A673 (cell line): ENCODE measurements at regions not wholly inside any gene's neighbourhood (a gene's known extent, or its start where the extent isn't known, plus 50 kb on each side); places are given as distances from the start of the nearest gene placed in this dataset.

Experiments
- BruUV-seq: library from RNA; stranded (reverse); fragments of 400-500 nt; replicated peaks from 2 replicates; lab custom pipeline; 2021; lab: Mats Ljungman, UMichigan
- CTCF ChIA-PET: fragments of 300-600 bp; sonication (Branson Sonifier 250); formaldehyde crosslinking; loops from one replicate; lab custom pipeline; 2022; ENCODE audit warnings: antibody characterized with exemption; lab: Charles Lee
- POLR2A ChIA-PET: fragments of 300-600 bp; sonication (Branson Sonifier 250); formaldehyde crosslinking; loops from one replicate; lab custom pipeline; 2022; ENCODE audit warnings: antibody characterized with exemption; ENCODE audit not compliant: low non-redundant PET; lab: Charles Lee
- DNase-seq: peaks from one replicate; pipeline ENCODE4 v3.0.0-alpha.2; 2015; ENCODE audit warnings: low spot score
- H3K27ac ChIP-seq: fragments of 200-600 bp; sonication (generic); 2 replicates; pipeline ENCODE4 v1.5.1; 2016; ENCODE audit warnings: mixed run types, low read depth, mild to moderate bottlenecking, mixed read lengths, antibody characterized with exemption, low read length; ENCODE audit not compliant: poor library complexity, severe bottlenecking
- H3K27me3 ChIP-seq: fragments of 200-600 bp; sonication (generic); replicated peaks from 2 replicates; pipeline ENCODE4 v1.6.1; 2017; ENCODE audit warnings: mixed run types, low read depth, mild to moderate bottlenecking, mixed read lengths, antibody characterized with exemption, low read length; ENCODE audit not compliant: insufficient read depth, poor library complexity
- H3K36me3 ChIP-seq: fragments of 200-600 bp; sonication (generic); 2 replicates; pipeline ENCODE4 v1.6.1; 2016; ENCODE audit warnings: mixed run types, mild to moderate bottlenecking, mixed read lengths, antibody characterized with exemption, low read length; ENCODE audit not compliant: insufficient read depth, poor library complexity, severe bottlenecking
- H3K4me1 ChIP-seq: fragments of 200-600 bp; sonication (generic); 2 replicates; pipeline ENCODE4 v1.6.1; 2017; ENCODE audit warnings: mixed run types, mild to moderate bottlenecking, mixed read lengths, antibody characterized with exemption, low read length; ENCODE audit not compliant: insufficient read depth, poor library complexity, severe bottlenecking
- H3K4me3 ChIP-seq: fragments of 200-600 bp; sonication (generic); 2 replicates; pipeline ENCODE4 v1.5.1; 2016; ENCODE audit warnings: low read depth, mixed run types, mild to moderate bottlenecking, mixed read lengths, low read length; ENCODE audit not compliant: poor library complexity, severe bottlenecking
- H3K9me3 ChIP-seq: fragments of 200-600 bp; sonication (generic); 2 replicates; pipeline ENCODE4 v1.6.1; 2016; ENCODE audit warnings: mixed run types, low read depth, mild to moderate bottlenecking, mixed read lengths, antibody characterized with exemption, low read length; ENCODE audit not compliant: poor library complexity, severe bottlenecking
- EZH2 ChIP-seq: fragments of 200-600 bp; sonication (generic); IDR thresholded peaks from 2 replicates; pipeline ENCODE4 v1.6.1; 2017; ENCODE audit warnings: borderline replicate concordance, low read depth, mild to moderate bottlenecking, mixed read lengths, antibody characterized with exemption, low read length; ENCODE audit not compliant: poor library complexity, severe bottlenecking
- intact Hi-C: fragments of 100-400 bp; cut with micrococcal nuclease; formaldehyde crosslinking; loops from one replicate; pipeline ENCODE4 v1.10.0; 2022; ENCODE audit not compliant: unreplicated experiment
- TF ChIP-seq, protein P1 (sequence below): fragments of 300-800, 200-600 bp; sonication (generic); conservative IDR thresholded peaks from 2 replicates; pipeline ENCODE4 v1.5.1; 2017; ENCODE audit warnings: low read depth, mild to moderate bottlenecking, antibody characterized with exemption, low read length, moderate library complexity, mixed read lengths

GRCh38 chr6:164469276-164469949, 840.0 kb downstream of the C6orf118 start:
- H3K4me1 ChIP-seq: no peaks in the 10 kb centered on the region
- no peaks in the 10 kb centered on the region for H3K27me3 ChIP-seq
- H3K36me3 ChIP-seq: no peaks in the 10 kb centered on the region
- ChIA-PET POLR2A (no interaction called here), CTCF (no interaction called here)
- H3K9me3 ChIP-seq: peaks cover 13% of the 10 kb centered on the region
- DNase-seq: no peak
- BruUV-seq: no TSS peak
- intact Hi-C loops: no loop called here
- H3K4me3 ChIP-seq: no peak overlapping the region
- TF ChIP-seq, protein P1, sequence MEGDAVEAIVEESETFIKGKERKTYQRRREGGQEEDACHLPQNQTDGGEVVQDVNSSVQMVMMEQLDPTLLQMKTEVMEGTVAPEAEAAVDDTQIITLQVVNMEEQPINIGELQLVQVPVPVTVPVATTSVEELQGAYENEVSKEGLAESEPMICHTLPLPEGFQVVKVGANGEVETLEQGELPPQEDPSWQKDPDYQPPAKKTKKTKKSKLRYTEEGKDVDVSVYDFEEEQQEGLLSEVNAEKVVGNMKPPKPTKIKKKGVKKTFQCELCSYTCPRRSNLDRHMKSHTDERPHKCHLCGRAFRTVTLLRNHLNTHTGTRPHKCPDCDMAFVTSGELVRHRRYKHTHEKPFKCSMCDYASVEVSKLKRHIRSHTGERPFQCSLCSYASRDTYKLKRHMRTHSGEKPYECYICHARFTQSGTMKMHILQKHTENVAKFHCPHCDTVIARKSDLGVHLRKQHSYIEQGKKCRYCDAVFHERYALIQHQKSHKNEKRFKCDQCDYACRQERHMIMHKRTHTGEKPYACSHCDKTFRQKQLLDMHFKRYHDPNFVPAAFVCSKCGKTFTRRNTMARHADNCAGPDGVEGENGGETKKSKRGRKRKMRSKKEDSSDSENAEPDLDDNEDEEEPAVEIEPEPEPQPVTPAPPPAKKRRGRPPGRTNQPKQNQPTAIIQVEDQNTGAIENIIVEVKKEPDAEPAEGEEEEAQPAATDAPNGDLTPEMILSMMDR: no peak
- TF ChIP-seq EZH2: no peak
- H3K27ac ChIP-seq: no peak overlapping the region

DNA sequence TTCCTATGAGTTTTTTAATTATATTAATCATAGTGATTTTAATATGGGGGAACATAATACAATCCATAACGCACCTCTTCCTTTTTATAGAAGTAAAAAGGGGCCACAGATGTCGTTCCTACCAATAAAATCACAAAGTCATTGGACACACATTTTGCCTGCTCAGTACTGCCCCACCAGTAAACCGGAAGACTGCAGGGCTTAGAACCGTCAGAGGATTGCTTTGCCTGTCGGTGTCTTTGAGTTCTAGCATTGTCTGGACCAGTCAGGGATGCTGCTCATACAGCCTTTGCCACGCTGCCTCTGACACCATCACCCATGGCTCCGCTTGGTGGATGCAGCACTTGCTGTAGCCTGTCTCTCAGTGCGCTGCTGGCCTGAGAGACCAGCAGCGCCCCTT, 853.6 kb downstream of the C6orf118 start:
- H3K27me3 ChIP-seq: no peaks in the 10 kb centered on the region
- no peaks in the 10 kb centered on the region for H3K4me1 ChIP-seq
- H3K27ac ChIP-seq: no peak overlapping the region
- no TSS peak for BruUV-seq
- CTCF ChIA-PET: no interaction called here
- no peaks in the 10 kb centered on the region for H3K36me3 ChIP-seq
- no peak for DNase-seq
- POLR2A ChIA-PET: no interaction called here
- TF ChIP-seq, protein P1: no peak
- TF ChIP-seq EZH2: no peak
- peaks cover 24% of the 10 kb centered on the region for H3K9me3 ChIP-seq
- intact Hi-C loops: no loop called here
- H3K4me3 ChIP-seq: no peak overlapping the region

DNA sequence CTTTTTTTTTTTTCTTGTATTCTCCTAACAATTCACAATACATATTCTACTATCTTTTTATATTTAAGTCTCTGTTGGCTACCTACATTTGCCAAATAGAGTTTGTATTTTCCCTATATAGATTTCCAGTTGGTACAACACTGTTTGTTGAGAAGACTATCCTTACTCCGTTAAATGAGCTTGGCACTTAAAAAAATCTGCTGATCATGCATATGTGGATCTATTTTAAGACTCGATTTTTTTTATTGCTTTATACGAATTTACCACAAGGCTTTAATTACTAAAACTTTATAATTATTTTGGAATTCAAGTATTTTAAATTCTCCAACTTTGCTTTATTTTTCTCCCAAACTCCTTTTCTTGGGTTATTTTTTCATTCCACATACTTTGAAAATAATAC, 855.6 kb downstream of the C6orf118 start:
- H3K27ac ChIP-seq: no peak overlapping the region
- H3K9me3 ChIP-seq: peaks cover 28% of the 10 kb centered on the region
- H3K4me3 ChIP-seq: no peak overlapping the region
- TF ChIP-seq EZH2: no peak
- TF ChIP-seq, protein P1: no peak
- ChIA-PET CTCF (no interaction called here), POLR2A (no interaction called here)
- no peak for DNase-seq
- no peaks in the 10 kb centered on the region for H3K4me1 ChIP-seq
- no TSS peak for BruUV-seq
- intact Hi-C loops: no loop called here
- no peaks in the 10 kb centered on the region for H3K36me3 ChIP-seq
- H3K27me3 ChIP-seq: no peaks in the 10 kb centered on the region
